NT2/D1 (cell line): ENCODE measurements at regions not wholly inside any gene's neighbourhood (a gene's known extent, or its start where the extent isn't known, plus 50 kb on each side); places are given as distances from the start of the nearest gene placed in this dataset.

ENCODE experiments used
- SUZ12 ChIP-seq: IDR thresholded peaks from 2 replicates; pipeline ENCODE4 v1.6.1; 2011; ENCODE audit not compliant: insufficient read length, insufficient read depth; ENCODE audit errors: extremely low read depth
- YY1 ChIP-seq: IDR thresholded peaks from 2 replicates; pipeline ENCODE4 v1.6.1; 2011; ENCODE audit not compliant: insufficient read length, insufficient read depth
- ZNF274 ChIP-seq: IDR thresholded peaks from 2 replicates; pipeline ENCODE4 v1.6.1; 2011; ENCODE audit warnings: mild to moderate bottlenecking, low read depth, low read length

DNA sequence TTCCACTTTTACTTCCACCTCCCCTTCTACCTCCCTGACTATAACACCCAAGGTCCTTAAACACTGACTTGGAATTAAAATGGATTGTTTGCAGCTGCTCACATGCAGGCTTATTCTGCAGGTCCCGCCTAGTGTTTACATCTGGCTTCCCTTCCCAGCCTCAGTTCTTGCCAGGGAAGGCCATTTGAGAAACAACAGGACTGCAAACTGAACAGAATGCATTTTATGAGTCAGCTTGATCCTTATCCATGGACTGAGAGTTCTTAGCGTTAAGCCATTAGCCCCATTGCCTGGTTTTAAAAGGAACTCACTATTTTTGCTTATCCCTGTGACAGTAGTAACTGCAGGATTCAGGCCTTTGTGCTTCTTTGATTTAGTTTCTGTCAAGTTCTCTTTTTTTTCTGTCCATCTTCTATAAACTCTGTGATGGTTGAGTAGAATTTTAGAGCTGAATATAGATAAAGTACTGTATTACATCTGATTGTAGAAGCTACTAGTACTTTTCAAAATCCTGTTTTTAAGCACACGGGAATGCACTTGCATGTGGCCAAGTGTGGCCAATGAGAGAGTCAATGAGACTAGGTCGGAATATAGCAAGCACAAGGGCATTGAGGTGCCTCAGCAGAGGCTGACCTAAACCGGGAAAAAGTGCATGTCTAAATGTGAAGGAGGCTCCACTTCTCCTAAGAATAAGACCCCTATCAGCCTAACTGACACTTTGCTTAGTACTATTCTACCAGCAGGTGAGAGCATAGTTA lies 106.4 kb downstream of the TUSC7 start:
- TF ChIP-seq ZNF274 (no peak), YY1 (no peak), SUZ12 (no peak)
